GM12878 (cell line): ENCODE measurements at regions not wholly inside any gene's neighbourhood (a gene's known extent, or its start where the extent isn't known, plus 50 kb on each side); places are given as distances from the start of the nearest gene placed in this dataset.

Experiments used
- ATAC-seq: fragments of 200-7000 bp; cut with Tn5 transposase; 3 replicates; pipeline ENCODE4 v1.9.1; 2020; ENCODE audit warnings: mild to moderate bottlenecking, moderate library complexity
- BruUV-seq: library from RNA; stranded (reverse); fragments of 400-500 nt; replicated peaks from 2 replicates; lab custom pipeline; 2021; lab: Mats Ljungman, UMichigan
- CTCF ChIA-PET: fragments of 300-600 bp; sonication (Branson Sonifier 250); formaldehyde crosslinking; extraction: SDS; loops from one replicate; lab custom pipeline; 2021; ENCODE audit warnings: inconsistent platforms; lab: Yijun Ruan, JAX
- POLR2A ChIA-PET: fragments of 350-600 bp; formaldehyde crosslinking; extraction: SDS; loops from one replicate; lab custom pipeline; 2021; ENCODE audit warnings: inconsistent platforms; lab: Charles Lee
- RAD21 ChIA-PET: fragments of 300-600 bp; sonication (Branson Sonifier 250); formaldehyde crosslinking; loops from one replicate; lab custom pipeline; 2023; ENCODE audit warnings: antibody characterized with exemption; ENCODE audit not compliant: unreplicated experiment; lab: Charles Lee
- SMC1A ChIA-PET: fragments of 300-600 bp; sonication (Branson Sonifier 250); formaldehyde crosslinking; loops from one replicate; lab custom pipeline; 2023; ENCODE audit not compliant: unreplicated experiment, uncharacterized antibody; lab: Charles Lee
- DNase-seq: peaks from one replicate; pipeline ENCODE4 v3.0.0-alpha.2; 2011; ENCODE audit warnings: low read depth, low spot score
- FAIRE-seq: peaks from 3 replicates; lab custom pipeline; 2011; peaks lifted over from hg19 to GRCh38; lab: Jason Lieb, UNC
- H2AFZ ChIP-seq: 2 replicates; pipeline ENCODE4 v1.6.0; 2011; ENCODE audit warnings: low read depth, low read length, control low read depth; ENCODE audit not compliant: control insufficient read depth
- H3K27ac ChIP-seq: 2 replicates; pipeline ENCODE4 v1.5.1; 2011; ENCODE audit warnings: control low read depth; ENCODE audit not compliant: control insufficient read depth, insufficient read depth
- H3K27me3 ChIP-seq, 2 experiments: replicated peaks in 1 of 2; 2 replicates each; pipeline versions ENCODE4 v1.6.0 to v1.6.1; 2011; ENCODE audit warnings: low read length in 1 of 2; ENCODE audit not compliant: control insufficient read depth in 2 of 2, insufficient read depth in 2 of 2
- H3K36me3 ChIP-seq, 2 experiments: 2 replicates each; pipeline ENCODE4 v1.5.1; 2011; ENCODE audit warnings: low read length in 1 of 2; ENCODE audit not compliant: control insufficient read depth in 2 of 2, insufficient read depth in 2 of 2
- H3K4me1 ChIP-seq: 2 replicates; pipeline ENCODE4 v1.6.1; 2011; ENCODE audit warnings: mild to moderate bottlenecking, low read length, moderate library complexity, mixed read lengths; ENCODE audit not compliant: control insufficient read depth, insufficient read depth
- H3K4me2 ChIP-seq: 2 replicates; pipeline ENCODE4 v1.6.0; 2011; ENCODE audit warnings: control low read depth; ENCODE audit not compliant: control insufficient read depth, insufficient read depth
- H3K4me3 ChIP-seq: fragments of 200-600 bp; sonication (generic); 2 replicates; pipeline ENCODE4 v1.5.1; 2016
- H3K79me2 ChIP-seq: 2 replicates; pipeline ENCODE4 v1.6.0; 2011; ENCODE audit warnings: low read length; ENCODE audit not compliant: control insufficient read depth, insufficient read depth
- H3K9ac ChIP-seq: 2 replicates; pipeline ENCODE4 v1.8.0; 2011; ENCODE audit warnings: low read length, control low read depth, mixed read lengths; ENCODE audit not compliant: control insufficient read depth, insufficient read depth
- H3K9me3 ChIP-seq: replicated peaks from 3 replicates; pipeline ENCODE4 v1.5.1; 2011; ENCODE audit warnings: mild to moderate bottlenecking, low read length; ENCODE audit not compliant: control insufficient read depth, insufficient read depth
- H4K20me1 ChIP-seq: 2 replicates; pipeline ENCODE4 v1.6.0; 2011; ENCODE audit not compliant: control insufficient read depth, insufficient read depth
- BMI1 ChIP-seq: fragments of 450-650 bp; IDR thresholded peaks from 2 replicates; pipeline ENCODE4 v1.6.1; 2016; ENCODE audit warnings: mild to moderate bottlenecking, moderate library complexity, borderline replicate concordance
- BRCA1 ChIP-seq: IDR thresholded peaks from 2 replicates; pipeline ENCODE4 v1.6.1; 2011; ENCODE audit warnings: low read depth, low read length, improper control_type of control experiment
- CBX3 ChIP-seq: fragments of 200-600 bp; sonication (generic); IDR thresholded peaks from 2 replicates; pipeline ENCODE4 v1.6.1; 2016; ENCODE audit warnings: low read depth, borderline replicate concordance
- EED ChIP-seq: sonication (generic); IDR thresholded peaks from 2 replicates; pipeline ENCODE4 v1.6.1; 2016; ENCODE audit warnings: antibody characterized with exemption, low read depth
- ETV6 ChIP-seq, 2 experiments: fragments of 450-650 bp in 1 of 2; IDR thresholded peaks in 1 of 2; conservative IDR thresholded peaks in 1 of 2; 2 replicates each; pipeline ENCODE4 v1.6.1; 2014; ENCODE audit warnings: antibody characterized with exemption in 1 of 2, borderline replicate concordance in 1 of 2, low read depth in 1 of 2, mild to moderate bottlenecking in 1 of 2, moderate library complexity in 1 of 2
- IKZF2 ChIP-seq, 2 experiments: fragments of 450-650 bp; IDR thresholded peaks; 2 replicates each; pipeline ENCODE4 v1.6.1; 2017; ENCODE audit warnings: mild to moderate bottlenecking in 2 of 2, moderate library complexity in 2 of 2
- JUNB ChIP-seq: IDR thresholded peaks from 2 replicates; pipeline ENCODE4 v1.6.1; 2016; ENCODE audit warnings: antibody characterized with exemption, mild to moderate bottlenecking
- MTA2 ChIP-seq: fragments of 450-650 bp; IDR thresholded peaks from 2 replicates; pipeline ENCODE4 v1.6.1; 2016; ENCODE audit warnings: low read depth, mild to moderate bottlenecking, moderate library complexity
- MTA3 ChIP-seq: IDR thresholded peaks from 2 replicates; pipeline ENCODE4 v1.6.1; 2012; ENCODE audit warnings: low read length, inconsistent platforms, borderline replicate concordance
- NFYB ChIP-seq: IDR thresholded peaks from 2 replicates; pipeline ENCODE4 v1.6.1; 2011; ENCODE audit warnings: low read depth, mild to moderate bottlenecking, low read length, improper control_type of control experiment, moderate library complexity; ENCODE audit not compliant: insufficient read depth
- RCOR1 ChIP-seq: conservative IDR thresholded peaks from 2 replicates; pipeline ENCODE4 v1.6.1; 2012; ENCODE audit warnings: low read depth, low read length, improper control_type of control experiment
- SMAD1 ChIP-seq: fragments of 450-650 bp; IDR thresholded peaks from 2 replicates; pipeline ENCODE4 v1.6.1; 2018; ENCODE audit warnings: mild to moderate bottlenecking, low read depth; ENCODE audit not compliant: partially characterized antibody
- SRF ChIP-seq, 2 experiments: IDR thresholded peaks; 2 replicates each; pipeline ENCODE4 v1.6.1; 2011; ENCODE audit warnings: low read depth in 2 of 2, low read length in 2 of 2, mild to moderate bottlenecking in 1 of 2, moderate library complexity in 1 of 2
- STAT1 ChIP-seq: fragments of 450-650 bp; conservative IDR thresholded peaks from 2 replicates; pipeline ENCODE4 v1.6.1; 2014; ENCODE audit warnings: antibody characterized with exemption, mild to moderate bottlenecking
- TBL1XR1 ChIP-seq: IDR thresholded peaks from 2 replicates; pipeline ENCODE4 v1.6.1; 2012; ENCODE audit warnings: low read depth, low read length, improper control_type of control experiment
- YBX1 ChIP-seq: fragments of 450-650 bp; IDR thresholded peaks from 2 replicates; pipeline ENCODE4 v1.6.1; 2016; ENCODE audit warnings: antibody characterized with exemption
- WGBS: methylation state at CpG from one replicate; pipeline ENCODE4 v1.1.6; 2016; ENCODE audit warnings: low lambda C conversion rate; ENCODE audit not compliant: insufficient replicate concordance, insufficient coverage; ENCODE audit errors: missing lambda C conversion rate; 5-methylcytosine and 5-hydroxymethylcytosine counted together
- in situ Hi-C: fragments of 300-500 bp; cut with MboI; formaldehyde crosslinking; loops from 9 replicates; pipeline ENCODE4 v1.14.3; 2018; ENCODE audit warnings: mixed read lengths
- intact Hi-C: fragments of 100-400 bp; cut with micrococcal nuclease; formaldehyde crosslinking; loops from one replicate; pipeline ENCODE4 v1.14.2; 2022; ENCODE audit not compliant: unreplicated experiment
- TF ChIP-seq, protein P1 (sequence below): fragments of 450-650 bp; IDR thresholded peaks from 2 replicates; pipeline ENCODE4 v1.6.1; 2017; ENCODE audit warnings: low read depth, mild to moderate bottlenecking, moderate library complexity
- TF ChIP-seq, protein P2 (sequence below): IDR thresholded peaks from 2 replicates; pipeline ENCODE4 v1.6.1; 2012; ENCODE audit warnings: mild to moderate bottlenecking, low read depth, low read length

DNA sequence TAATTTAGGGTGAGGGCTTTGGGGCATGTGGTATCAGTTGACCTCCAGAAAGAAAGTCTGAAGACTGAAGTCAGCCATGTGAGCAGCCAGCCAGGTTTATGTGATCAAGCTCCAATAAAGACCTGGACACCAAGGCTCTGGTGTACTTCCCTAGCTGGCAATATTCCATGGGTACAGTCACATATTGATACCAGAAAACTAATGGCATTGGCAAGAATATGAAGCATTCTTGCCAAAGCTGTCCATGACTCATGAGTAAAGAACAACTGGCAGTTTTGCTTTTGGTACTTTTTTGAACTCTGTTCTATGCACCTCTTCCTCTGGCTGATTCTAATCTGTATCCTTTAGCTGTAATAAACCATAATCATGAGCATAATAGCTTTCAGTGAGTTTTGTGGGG, 415.3 kb upstream of the CAMK1G start (continued):
- TF ChIP-seq MTA3, result no peak
- no peak for TF ChIP-seq SMAD1
- TF ChIP-seq CBX3, result no peak
- TF ChIP-seq BMI1, result no peak
- no peak for TF ChIP-seq BRCA1
- no peak for TF ChIP-seq YBX1
- no peak for TF ChIP-seq ETV6 (conservative IDR thresholded peaks at IDR 0.05 in 1 of 2, IDR thresholded peaks at IDR 0.05 in 1 of 2; ENCODE audit: borderline replicate concordance in 1 of 2, low read depth in 1 of 2)
- no peak for TF ChIP-seq MTA2

DNA sequence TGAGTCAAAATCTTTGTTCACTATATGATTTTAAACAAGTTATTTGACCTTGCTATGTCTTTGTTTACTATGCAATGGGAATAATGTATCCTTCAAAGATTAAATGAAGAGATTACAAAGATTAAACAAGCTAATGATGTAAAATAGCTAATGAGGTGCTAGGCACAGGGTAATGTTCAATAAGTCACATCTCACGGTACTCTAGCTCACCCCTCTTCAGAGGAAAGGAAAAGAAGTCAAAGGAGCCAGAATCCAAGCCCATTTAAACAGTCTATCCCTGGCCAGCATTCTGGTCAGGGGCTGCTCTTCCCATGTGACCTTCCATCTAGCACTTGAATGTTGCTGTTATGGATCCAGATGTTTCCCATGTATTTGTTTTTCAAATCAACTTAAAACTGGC, 412.4 kb upstream of the CAMK1G start:
- ChIA-PET POLR2A (no interaction called here), RAD21 (no interaction called here), SMC1A (no interaction called here), CTCF (interaction anchor here (0.7 kb wide), 1 partner anchor 11 kb away, joined by 3 read pairs; no protein-coding TSS in a partner anchor)
- TF ChIP-seq NFYB, result no peak
- TF ChIP-seq, protein P1, sequence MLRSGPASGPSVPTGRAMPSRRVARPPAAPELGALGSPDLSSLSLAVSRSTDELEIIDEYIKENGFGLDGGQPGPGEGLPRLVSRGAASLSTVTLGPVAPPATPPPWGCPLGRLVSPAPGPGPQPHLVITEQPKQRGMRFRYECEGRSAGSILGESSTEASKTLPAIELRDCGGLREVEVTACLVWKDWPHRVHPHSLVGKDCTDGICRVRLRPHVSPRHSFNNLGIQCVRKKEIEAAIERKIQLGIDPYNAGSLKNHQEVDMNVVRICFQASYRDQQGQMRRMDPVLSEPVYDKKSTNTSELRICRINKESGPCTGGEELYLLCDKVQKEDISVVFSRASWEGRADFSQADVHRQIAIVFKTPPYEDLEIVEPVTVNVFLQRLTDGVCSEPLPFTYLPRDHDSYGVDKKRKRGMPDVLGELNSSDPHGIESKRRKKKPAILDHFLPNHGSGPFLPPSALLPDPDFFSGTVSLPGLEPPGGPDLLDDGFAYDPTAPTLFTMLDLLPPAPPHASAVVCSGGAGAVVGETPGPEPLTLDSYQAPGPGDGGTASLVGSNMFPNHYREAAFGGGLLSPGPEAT, result no peak
- no peak for TF ChIP-seq SRF (IDR thresholded peaks at IDR 0.05; ENCODE audit: low read depth in 2 of 2, low read length in 2 of 2)
- no peak for TF ChIP-seq RCOR1
- TF ChIP-seq, protein P2, sequence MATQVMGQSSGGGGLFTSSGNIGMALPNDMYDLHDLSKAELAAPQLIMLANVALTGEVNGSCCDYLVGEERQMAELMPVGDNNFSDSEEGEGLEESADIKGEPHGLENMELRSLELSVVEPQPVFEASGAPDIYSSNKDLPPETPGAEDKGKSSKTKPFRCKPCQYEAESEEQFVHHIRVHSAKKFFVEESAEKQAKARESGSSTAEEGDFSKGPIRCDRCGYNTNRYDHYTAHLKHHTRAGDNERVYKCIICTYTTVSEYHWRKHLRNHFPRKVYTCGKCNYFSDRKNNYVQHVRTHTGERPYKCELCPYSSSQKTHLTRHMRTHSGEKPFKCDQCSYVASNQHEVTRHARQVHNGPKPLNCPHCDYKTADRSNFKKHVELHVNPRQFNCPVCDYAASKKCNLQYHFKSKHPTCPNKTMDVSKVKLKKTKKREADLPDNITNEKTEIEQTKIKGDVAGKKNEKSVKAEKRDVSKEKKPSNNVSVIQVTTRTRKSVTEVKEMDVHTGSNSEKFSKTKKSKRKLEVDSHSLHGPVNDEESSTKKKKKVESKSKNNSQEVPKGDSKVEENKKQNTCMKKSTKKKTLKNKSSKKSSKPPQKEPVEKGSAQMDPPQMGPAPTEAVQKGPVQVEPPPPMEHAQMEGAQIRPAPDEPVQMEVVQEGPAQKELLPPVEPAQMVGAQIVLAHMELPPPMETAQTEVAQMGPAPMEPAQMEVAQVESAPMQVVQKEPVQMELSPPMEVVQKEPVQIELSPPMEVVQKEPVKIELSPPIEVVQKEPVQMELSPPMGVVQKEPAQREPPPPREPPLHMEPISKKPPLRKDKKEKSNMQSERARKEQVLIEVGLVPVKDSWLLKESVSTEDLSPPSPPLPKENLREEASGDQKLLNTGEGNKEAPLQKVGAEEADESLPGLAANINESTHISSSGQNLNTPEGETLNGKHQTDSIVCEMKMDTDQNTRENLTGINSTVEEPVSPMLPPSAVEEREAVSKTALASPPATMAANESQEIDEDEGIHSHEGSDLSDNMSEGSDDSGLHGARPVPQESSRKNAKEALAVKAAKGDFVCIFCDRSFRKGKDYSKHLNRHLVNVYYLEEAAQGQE, result no peak
- no peak for TF ChIP-seq EED
- TF ChIP-seq STAT1, result no peak
- TF ChIP-seq YBX1, result no peak
- no peak for TF ChIP-seq JUNB
- no peak for TF ChIP-seq IKZF2 (IDR thresholded peaks at IDR 0.05)
- no peak for TF ChIP-seq TBL1XR1
- no peaks in the 10 kb centered on the region for H3K36me3 ChIP-seq
- H4K20me1 ChIP-seq, result no peaks in the 10 kb centered on the region
- no peak overlapping the region for H3K4me3 ChIP-seq
- H2AFZ ChIP-seq, result no peak overlapping the region
- FAIRE-seq (no peak), ATAC-seq (no peak), DNase-seq (no peak)
- intact Hi-C loops, result no loop called here
- BruUV-seq, result no TSS peak
- WGBS, result 0% methylated on average over 1 of the region's 1 CpG
- H3K4me1 ChIP-seq, result no peaks in the 10 kb centered on the region
- H3K27me3 ChIP-seq, result no peaks in the 10 kb centered on the region
- in situ Hi-C loops, result no loop called here
- peaks cover 1% of the 10 kb centered on the region; the same call in 2 of the 3 replicates for H3K9me3 ChIP-seq
- H3K9ac ChIP-seq, result no peak overlapping the region
- H3K27ac ChIP-seq, result no peak overlapping the region
- H3K79me2 ChIP-seq, result no peaks in the 10 kb centered on the region
- no peak overlapping the region for H3K4me2 ChIP-seq
